Progenitor cell of endocrine pancreas (in vitro differentiated cells): ENCODE measurements at regions not wholly inside any gene's neighbourhood (a gene's known extent, or its start where the extent isn't known, plus 50 kb on each side); places are given as distances from the start of the nearest gene placed in this dataset.
"Not testable (repeated sequence)": the region's sequence is repeated elsewhere in the genome, so short reads cannot be mapped to it uniquely, and the experiment has no call there.

Experiments
- DNase-seq: peaks from one replicate; pipeline ENCODE4 v3.0.0; 2021; ENCODE audit warnings: low spot score; ENCODE audit not compliant: unreplicated experiment
- H3K27ac Mint-ChIP-seq: 2 replicates; pipeline ENCODE4 v1.8.0; 2021; ENCODE audit warnings: mild to moderate bottlenecking, moderate library complexity, mixed read lengths
- H3K27me3 Mint-ChIP-seq: 2 replicates; pipeline ENCODE4 v1.8.0; 2021; ENCODE audit warnings: mixed read lengths
- H3K36me3 Mint-ChIP-seq: 2 replicates; pipeline ENCODE4 v1.8.0; 2022; ENCODE audit warnings: mixed read lengths; ENCODE audit not compliant: insufficient read depth
- H3K4me1 Mint-ChIP-seq: 2 replicates; pipeline ENCODE4 v1.8.0; 2021; ENCODE audit warnings: low read depth, mixed read lengths
- H3K4me3 Mint-ChIP-seq: 2 replicates; pipeline ENCODE4 v1.8.0; 2021; ENCODE audit warnings: low read depth, mild to moderate bottlenecking, moderate library complexity, mixed read lengths
- H3K9me3 Mint-ChIP-seq: 2 replicates; pipeline ENCODE4 v1.8.0; 2021; ENCODE audit warnings: low read depth, mixed read lengths

DNA sequence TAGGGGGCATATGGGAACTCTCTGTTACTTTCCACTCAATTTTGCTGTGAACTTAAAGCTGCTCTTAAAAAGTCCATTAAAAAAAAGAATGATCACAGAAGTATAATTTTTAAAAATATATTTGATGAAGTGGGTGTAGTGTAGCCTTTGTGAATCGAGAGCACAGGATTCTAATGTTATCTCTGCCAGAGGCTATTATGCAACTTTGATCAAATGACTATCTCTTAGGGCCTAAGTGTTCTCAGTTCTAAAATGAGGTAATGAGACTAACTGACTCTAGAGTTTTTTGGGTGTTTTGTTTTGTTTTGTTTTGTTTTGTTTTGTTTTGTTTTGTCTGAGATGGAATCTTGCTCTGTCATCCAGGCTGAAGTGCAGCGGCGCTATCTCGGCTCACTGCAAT, 143.2 kb downstream of the FAM72B start:
- H3K27ac Mint-ChIP-seq, H3K36me3 Mint-ChIP-seq, DNase-seq, H3K4me3 Mint-ChIP-seq, H3K27me3 Mint-ChIP-seq, H3K4me1 Mint-ChIP-seq, H3K9me3 Mint-ChIP-seq: not testable (repeated sequence)

DNA sequence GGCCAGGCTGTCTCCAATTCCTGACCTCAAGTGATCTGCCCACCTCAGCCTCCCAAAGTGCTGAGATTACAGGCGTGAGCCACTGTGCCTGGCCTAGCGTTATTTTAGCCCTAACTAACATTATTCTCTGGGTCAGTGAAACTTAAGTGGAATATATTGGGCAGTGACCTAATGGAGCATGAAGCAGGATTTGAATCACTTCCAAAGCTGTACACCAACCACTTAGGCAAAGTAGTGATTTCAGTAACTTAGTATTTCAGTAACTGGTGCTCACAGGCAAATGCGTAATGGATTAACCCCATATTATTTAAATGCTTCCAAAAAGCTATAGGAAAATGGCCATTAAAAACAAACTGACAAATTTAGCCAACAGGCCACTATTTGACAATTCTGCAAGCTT, 142.6 kb downstream of the FAM72B start:
- H3K27ac Mint-ChIP-seq, H3K36me3 Mint-ChIP-seq, H3K4me1 Mint-ChIP-seq, H3K9me3 Mint-ChIP-seq, H3K27me3 Mint-ChIP-seq, H3K4me3 Mint-ChIP-seq, DNase-seq: not testable (repeated sequence)

DNA sequence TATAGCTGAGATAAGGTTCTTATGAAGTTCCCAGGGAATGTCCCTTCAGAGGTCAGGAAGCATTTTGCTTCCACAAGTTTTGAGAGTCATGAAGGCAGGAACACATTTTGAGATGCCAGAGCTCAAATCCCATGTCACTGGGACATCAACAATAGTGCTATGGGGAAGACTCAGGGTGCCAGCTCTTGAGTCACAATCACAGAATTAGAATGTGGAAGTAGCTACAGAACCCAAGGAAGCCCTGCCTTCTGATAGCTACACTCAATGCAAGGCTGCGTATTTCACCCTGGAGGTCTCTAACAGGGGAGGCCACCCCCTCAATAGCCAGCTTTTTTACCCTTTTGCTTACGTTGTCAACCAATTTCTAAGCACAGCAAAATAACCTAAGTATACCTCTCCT, 141.3 kb downstream of the FAM72B start:
- H3K9me3 Mint-ChIP-seq, H3K27me3 Mint-ChIP-seq: not testable (repeated sequence)

DNA sequence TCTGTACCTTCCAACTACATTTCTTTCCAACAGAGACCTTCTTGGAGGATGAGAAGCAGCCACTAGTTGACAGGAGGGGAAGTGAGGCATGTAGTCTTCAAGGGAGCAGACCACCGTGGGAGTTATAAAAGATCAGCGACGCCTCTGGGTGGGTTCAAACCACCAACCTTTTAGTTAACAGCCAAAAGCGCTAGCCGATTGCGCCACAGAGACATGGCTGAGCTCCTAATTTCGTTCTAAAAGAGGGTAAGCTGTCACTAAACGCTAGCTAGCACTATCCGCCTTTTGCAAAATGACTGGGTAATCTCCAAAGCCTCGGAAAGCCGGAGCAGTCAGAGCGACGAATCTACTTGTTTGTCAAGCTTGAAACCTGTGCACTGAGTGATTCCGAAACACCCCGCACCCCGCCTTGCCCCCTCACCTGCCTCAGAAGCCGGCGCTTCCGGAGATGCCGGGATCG, 135.8 kb downstream of the FAM72B start:
- not testable (repeated sequence) for H3K9me3 Mint-ChIP-seq, H3K4me3 Mint-ChIP-seq, H3K4me1 Mint-ChIP-seq, DNase-seq, H3K27ac Mint-ChIP-seq, H3K36me3 Mint-ChIP-seq
- H3K27me3 Mint-ChIP-seq, result peaks cover 25% of the 10 kb centered on the region

More for the DNA sequence above, 141.3 kb downstream of the FAM72B start:
- H3K36me3 Mint-ChIP-seq, H3K4me3 Mint-ChIP-seq, H3K4me1 Mint-ChIP-seq, DNase-seq, H3K27ac Mint-ChIP-seq: not testable (repeated sequence)

DNA sequence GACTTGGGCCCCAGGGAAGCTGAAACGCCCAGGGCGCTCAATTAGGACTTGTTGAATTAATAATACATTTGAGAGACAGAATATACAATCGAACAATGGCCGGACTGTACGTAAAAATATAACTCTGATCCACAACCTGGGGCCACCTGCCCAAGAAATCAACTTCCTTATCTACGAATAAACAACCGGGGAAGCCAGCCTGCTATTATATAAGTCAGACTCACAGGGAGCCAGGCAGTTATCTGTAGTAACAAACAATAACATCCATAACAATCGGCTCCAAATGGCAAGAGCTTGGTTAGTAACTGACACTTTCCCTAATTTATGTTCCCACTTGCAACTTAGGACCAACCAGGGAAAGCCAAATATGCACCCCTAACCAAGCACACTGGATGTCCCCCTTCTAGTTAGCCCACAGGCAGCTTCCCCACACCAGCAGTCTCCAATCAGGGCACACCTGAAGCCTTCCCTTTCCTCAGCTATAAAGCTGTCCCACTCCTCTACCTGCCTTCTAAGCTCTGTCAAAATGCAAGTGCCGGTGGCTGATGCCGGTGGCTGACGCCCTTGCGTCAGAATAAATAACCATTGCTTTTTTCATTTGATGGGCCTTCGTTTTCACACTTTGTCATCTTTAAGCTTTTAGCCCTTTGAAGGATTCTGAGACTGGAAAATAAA, 135.2 kb downstream of the FAM72B start:
- peaks cover 25% of the 10 kb centered on the region for H3K27me3 Mint-ChIP-seq
- not testable (repeated sequence) for DNase-seq, H3K9me3 Mint-ChIP-seq, H3K4me3 Mint-ChIP-seq, H3K27ac Mint-ChIP-seq, H3K36me3 Mint-ChIP-seq, H3K4me1 Mint-ChIP-seq

DNA sequence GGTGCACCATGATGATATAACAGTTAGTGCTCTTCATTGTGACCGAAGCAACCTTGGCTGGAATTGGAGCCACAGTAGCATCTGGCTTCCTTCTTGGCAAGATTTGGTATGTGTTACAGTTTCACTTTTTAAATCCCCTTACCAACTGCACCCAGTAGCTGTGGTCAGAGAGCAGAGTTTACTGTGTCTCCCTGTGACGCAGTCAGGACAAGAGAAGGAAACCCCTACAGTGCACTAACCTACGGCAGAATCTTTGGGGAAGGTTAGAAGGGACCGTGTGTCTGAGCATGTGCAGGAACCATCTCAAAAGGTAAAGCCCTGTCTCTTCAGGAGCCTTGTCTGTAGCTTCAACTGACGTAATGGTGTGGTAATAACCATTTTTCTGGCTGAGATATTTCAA, 134.0 kb downstream of the FAM72B start:
- H3K27me3 Mint-ChIP-seq, result peaks cover 25% of the 10 kb centered on the region
- not testable (repeated sequence) for H3K4me1 Mint-ChIP-seq, H3K36me3 Mint-ChIP-seq, H3K9me3 Mint-ChIP-seq, H3K27ac Mint-ChIP-seq, DNase-seq, H3K4me3 Mint-ChIP-seq

DNA sequence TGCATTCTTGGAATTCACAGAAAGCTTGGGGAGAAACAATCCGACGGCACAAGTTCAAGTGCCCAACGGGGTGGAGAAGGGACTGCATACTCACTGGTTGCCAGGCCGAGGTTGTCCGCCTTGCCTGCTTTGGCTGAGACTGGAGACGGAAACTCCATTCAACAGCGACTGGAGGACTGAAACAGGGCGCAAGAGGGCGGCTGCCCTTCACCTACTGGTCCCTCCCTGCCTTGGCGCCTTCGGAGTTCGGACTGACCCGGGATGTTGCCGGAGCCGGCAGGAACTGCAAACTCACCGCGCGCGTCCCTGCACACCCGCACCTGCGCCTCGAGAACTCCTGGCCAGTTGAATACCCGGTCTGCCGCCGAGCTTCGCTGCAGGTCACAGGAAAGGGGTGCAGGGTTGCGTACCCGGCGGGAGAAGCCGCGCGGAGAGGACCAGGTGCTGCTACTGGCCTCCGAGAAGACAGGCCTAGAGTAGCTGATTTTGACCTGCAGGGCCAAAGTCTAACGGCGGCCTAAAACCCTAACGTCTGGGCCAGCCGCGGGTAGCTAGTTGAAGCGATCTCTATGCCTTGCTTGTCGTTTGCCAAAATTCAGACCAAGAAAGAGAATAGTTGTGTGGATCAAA, 132.9 kb downstream of the FAM72B start:
- not testable (repeated sequence) for H3K36me3 Mint-ChIP-seq, H3K27ac Mint-ChIP-seq, DNase-seq, H3K4me1 Mint-ChIP-seq, H3K9me3 Mint-ChIP-seq
- Mint-ChIP-seq H3K4me3 (peak overlapping the region; percentile 25), H3K27me3 (peaks cover 25% of the 10 kb centered on the region)

DNA sequence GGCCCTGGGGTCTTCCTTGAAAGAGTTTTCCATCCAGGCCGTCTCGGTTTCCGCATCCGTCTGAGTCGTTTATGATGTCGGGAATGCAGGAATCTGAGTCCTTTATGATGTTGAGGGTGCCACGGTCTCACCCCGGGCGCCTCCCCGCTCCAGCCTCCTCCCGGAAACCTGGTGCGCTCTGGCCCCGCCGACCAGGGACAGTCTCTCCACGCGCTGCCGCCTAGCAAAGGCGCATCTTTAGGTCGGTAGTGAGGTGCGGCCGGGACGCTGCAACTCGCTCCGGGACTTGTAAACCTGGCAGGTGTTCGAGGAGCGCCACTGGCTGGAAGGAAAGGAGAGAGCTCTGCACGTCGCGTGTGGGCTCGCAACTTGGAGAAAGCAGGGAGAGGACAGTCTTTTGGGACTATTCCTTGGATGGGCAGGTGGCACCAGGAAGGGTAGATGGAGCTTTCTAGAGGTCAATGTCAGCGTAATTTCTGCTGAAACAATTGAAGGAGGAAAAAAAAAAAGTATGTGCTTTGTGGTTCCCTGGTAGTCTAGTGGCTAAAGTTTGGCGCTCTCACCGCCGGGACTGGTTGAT, 132.0 kb downstream of the FAM72B start:
- Mint-ChIP-seq H3K27me3 (peaks cover 25% of the 10 kb centered on the region), H3K4me3 (peak overlapping the region; percentile 24)
- H3K27ac Mint-ChIP-seq, DNase-seq, H3K9me3 Mint-ChIP-seq, H3K36me3 Mint-ChIP-seq, H3K4me1 Mint-ChIP-seq: not testable (repeated sequence)

DNA sequence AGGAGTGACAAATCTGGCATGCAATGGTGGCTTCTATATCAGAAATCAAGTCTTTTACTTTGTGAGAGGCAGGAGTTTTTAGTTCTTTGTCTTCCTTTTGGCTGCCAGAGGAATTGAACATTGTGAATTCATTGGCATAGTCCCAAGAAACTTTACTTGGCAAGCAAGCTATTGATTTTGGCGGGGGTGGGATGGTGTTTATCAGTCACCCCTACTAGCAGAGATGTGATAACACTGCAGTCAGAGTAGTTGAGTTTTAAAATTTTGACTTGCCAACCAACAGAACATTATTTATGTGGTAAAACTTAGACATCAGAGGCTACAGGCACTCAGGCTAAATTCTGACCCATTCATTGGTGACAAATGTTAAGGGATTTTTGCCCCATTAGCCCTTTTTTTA, 129.2 kb downstream of the FAM72B start:
- H3K4me3 Mint-ChIP-seq, H3K4me1 Mint-ChIP-seq, H3K36me3 Mint-ChIP-seq, DNase-seq, H3K27ac Mint-ChIP-seq, H3K9me3 Mint-ChIP-seq: not testable (repeated sequence)
- H3K27me3 Mint-ChIP-seq, result peaks cover 20% of the 10 kb centered on the region

DNA sequence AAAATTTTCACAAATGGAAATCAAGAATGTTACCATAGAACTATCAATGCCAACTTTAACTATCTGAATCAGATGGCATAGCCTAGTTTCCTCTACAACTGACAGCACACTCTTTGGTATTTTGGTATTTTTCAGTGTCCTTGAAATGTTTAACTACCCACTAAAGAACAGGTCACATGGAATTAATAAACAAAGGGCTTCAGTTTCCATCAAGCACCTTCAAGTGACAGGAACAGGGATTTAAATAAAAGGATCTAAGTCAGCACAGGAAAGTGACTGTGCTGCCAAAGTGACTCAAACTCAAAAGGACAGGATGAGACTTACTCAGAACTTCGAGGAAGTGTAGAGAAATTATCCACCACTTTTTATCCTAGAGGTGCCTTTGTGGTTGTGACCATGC, 117.2 kb downstream of the FAM72B start:
- H3K9me3 Mint-ChIP-seq, H3K27ac Mint-ChIP-seq, H3K27me3 Mint-ChIP-seq, H3K4me1 Mint-ChIP-seq, DNase-seq, H3K36me3 Mint-ChIP-seq, H3K4me3 Mint-ChIP-seq: not testable (repeated sequence)

DNA sequence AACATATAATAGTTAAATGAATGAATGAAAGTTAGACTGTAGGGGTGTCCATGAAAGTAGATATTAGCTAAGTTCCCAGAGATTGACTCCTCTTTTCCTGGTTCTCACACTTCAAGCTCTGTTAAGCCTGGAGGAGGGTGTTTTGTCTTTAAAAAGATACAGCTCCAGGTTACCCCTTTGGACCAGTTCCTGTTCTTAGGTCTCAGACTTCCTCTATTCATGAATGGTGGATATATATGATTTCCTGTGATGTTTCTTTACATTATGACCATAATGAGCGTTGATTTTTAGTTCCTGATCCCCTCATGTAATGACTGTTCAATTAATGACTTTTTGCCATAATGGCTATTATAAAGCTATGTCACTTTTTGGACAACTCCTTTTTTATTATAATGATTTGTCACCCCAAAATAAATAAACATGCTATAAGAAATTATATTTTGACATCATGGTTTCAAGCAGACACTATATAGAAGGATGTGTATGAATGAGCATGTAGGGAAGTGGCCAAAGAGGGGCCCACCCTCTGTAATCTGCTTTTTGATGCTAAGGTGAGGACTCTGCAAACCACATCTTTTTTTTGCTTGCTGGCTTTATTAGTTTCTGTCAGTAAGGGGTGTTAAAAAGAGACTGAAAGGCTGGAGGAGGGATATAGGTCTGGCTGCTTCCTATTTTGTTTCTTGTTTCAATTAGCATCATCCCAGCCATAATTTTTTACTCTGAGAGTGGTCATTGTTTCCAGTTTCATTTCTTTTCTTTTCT, 115.2 kb downstream of the FAM72B start:
- DNase-seq, H3K4me3 Mint-ChIP-seq, H3K27ac Mint-ChIP-seq, H3K9me3 Mint-ChIP-seq, H3K27me3 Mint-ChIP-seq, H3K36me3 Mint-ChIP-seq, H3K4me1 Mint-ChIP-seq: not testable (repeated sequence)

DNA sequence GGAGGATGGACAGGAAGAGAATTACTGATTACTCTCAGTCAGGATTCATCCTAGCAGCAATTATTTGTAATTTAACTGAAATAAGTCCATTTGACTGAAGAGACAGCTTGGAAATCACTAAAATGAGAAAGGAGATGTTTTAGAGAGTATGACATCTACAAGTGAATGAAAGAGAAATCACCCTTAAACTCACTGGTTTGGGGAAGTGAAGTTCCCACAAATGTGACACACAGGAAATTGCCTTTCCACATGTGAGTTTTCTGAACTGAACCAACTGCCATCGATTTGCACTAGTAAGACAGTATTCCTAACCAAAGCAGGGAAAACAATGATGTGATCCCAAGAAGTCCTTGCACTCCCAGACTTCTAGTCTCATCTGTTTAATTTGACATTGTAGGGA, 110.3 kb downstream of the FAM72B start:
- not testable (repeated sequence) for H3K9me3 Mint-ChIP-seq, H3K36me3 Mint-ChIP-seq, H3K27ac Mint-ChIP-seq, DNase-seq, H3K27me3 Mint-ChIP-seq, H3K4me3 Mint-ChIP-seq, H3K4me1 Mint-ChIP-seq

DNA sequence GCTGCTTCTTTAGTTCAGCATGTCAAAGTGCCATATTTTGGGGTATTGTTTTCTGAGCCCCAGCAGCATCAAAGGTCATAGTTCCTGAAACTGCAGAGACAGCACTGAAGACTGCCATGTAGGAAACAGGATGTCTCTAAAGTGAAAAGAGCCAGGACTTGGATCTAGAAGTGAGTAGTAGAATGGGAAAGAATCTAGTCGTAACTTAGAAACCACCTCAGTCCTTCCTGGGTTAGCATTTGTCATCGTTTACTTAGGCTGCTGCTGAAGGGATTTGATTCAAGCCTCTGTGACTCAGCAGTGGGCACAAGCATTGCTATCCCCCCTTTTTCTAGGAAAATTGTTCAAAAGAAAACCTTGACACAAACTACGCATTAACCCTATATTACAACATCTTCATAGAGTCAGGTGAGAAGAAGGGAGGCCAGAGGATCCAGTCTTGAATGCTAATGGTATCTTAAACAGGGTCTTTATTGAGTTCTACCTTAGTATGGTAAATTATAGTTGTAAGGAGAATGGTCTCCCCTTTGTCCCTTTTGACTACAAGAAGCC, 108.8 kb downstream of the FAM72B start:
- H3K4me3 Mint-ChIP-seq, H3K9me3 Mint-ChIP-seq, H3K4me1 Mint-ChIP-seq, H3K27me3 Mint-ChIP-seq, H3K36me3 Mint-ChIP-seq, H3K27ac Mint-ChIP-seq, DNase-seq: not testable (repeated sequence)
